T47D (cell line): ENCODE measurements at regions not wholly inside any gene's neighbourhood (a gene's known extent, or its start where the extent isn't known, plus 50 kb on each side); places are given as distances from the start of the nearest gene placed in this dataset.

Experiments used
- DNase-seq, 2 experiments: peaks; one replicate each; pipeline versions ENCODE4 v3.0.0 to v3.0.0-alpha.2; 2011 to 2012; ENCODE audit warnings: low read depth in 1 of 2, low spot score in 1 of 2
- JUND ChIP-seq: IDR thresholded peaks from 2 replicates; pipeline ENCODE4 v1.6.1; 2012; ENCODE audit warnings: low read depth
- in situ Hi-C: cut with HindIII; loops from 2 replicates; pipeline ENCODE4 v1.10.0; 2016; ENCODE audit warnings: low sequenced_read_pairs, low pct_unique_long_range_greater_than_20kb

- DNase-seq = peak; percentile 31 to 78
- no peak for TF ChIP-seq JUND
- in situ Hi-C loops = no loop called here
These were observed 168.7 kb upstream of the PRSS16 start for GRCh38 chr6:27078734-27079357.

DNA sequence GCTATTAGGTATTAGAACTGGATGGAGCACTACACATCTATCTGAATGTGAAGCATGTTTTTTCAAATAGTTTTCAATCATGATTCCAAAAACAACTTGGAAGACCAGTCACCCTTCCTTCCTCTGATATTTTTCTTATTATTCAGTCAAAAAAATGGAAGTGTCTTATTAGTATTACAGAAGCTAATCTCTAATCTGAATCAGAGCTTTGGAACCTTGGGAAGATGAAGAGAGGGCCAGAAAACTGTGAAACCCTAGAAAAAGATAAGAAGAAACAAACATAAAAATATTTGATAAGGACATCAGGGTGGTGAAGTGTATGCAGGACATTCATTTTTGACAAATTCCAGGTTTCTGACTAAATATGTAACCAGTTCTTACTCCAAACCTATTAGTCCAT is 166.3 kb upstream of the PRSS16 start:
- no peak for TF ChIP-seq JUND
- in situ Hi-C loops = no loop called here
- DNase-seq = no peak

- DNase-seq = peak in 1 of 2 experiments; percentile 19
- TF ChIP-seq JUND = no peak
- in situ Hi-C loops = no loop called here
These were observed 165.6 kb upstream of the PRSS16 start for GRCh38 chr6:27081931-27082330.

DNA sequence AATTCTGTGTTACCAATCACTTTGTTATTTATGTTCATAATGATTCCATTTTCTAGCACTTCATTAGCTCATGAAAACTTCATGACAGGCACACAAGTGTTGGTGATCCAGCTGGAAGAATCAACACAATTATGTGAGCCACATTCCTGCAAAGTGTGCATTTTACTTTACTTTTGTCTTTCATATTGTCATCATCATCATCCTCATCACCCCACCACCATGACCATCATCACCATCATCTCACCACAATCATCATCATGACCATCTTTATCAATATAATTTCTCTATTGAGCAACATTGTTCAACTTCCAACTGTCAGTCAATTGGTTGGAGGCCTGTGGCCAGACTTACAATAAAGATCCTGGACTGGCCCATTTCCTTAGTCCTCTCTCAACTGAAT is 159.4 kb upstream of the PRSS16 start:
- in situ Hi-C loops = no loop called here
- no peak for TF ChIP-seq JUND
- no peak for DNase-seq

- in situ Hi-C loops = no loop called here
- no peak for TF ChIP-seq JUND
- peak in 1 of 2 experiments; percentile 61 for DNase-seq
These were observed 155.7 kb upstream of the PRSS16 start for GRCh38 chr6:27091661-27092315.

GRCh38 chr6:27092316-27092692 is 155.2 kb upstream of the PRSS16 start:
- in situ Hi-C loops = no loop called here
- no peak for DNase-seq
- TF ChIP-seq JUND = no peak

DNA sequence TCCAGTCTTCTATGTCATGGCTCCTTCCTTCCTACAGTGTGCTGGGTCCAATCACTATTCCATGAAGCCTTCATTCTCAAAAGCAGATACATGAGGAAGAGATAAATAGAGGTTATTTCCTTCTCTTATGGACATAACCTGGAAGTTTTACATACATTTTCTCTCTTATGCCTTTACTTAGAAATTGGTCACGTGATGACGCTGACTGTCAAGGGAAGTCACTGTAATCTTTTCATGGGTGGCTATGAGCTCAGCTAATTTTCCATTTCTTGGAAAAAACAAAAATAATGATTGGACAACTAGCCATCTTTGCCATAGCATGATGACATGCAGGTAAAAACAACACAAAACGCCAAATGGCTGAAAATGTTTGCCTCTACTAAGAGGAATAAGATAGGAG is 151.6 kb upstream of the PRSS16 start:
- TF ChIP-seq JUND = no peak
- in situ Hi-C loops = no loop called here
- no peak for DNase-seq

DNA sequence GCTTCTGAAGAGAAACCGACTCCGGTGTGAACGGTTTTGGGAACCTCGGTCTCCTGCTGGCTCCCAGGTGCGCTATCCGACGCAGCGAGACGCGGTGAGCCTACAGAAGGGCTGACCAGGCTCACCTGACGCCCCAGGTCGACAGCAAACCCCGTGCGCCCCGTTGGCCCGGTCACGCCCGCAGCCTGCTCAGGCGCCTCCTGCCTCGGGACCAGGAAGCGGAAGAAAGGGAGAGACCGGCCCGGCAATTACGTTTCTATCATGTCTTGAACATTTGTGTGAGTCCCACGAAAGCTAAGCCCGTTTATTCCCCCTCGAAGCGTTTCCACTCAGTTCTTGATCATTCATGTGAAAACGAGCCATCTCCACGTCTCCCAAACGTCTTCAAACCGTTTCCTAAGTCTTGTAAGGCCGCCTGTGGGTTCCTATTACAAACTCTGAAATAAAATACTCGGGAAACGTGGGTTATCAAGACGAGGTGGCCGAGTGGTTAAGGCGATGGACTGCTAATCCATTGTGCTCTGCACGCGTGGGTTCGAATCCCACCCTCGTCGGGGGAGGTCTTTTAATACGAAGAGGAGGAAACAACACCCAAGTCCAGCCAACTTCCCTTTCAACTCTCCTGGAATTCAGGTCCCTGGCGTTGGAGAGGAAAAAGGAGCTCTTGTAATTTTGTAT is 150.5 kb upstream of the PRSS16 start:
- no peak for TF ChIP-seq JUND
- DNase-seq = no peak
- in situ Hi-C loops = no loop called here

GRCh38 chr6:27098956-27099355 is 148.5 kb upstream of the PRSS16 start:
- no peak for DNase-seq
- in situ Hi-C loops = no loop called here
- no peak for TF ChIP-seq JUND

GRCh38 chr6:27100921-27101320 is 146.6 kb upstream of the PRSS16 start:
- in situ Hi-C loops = no loop called here
- DNase-seq = no peak
- no peak for TF ChIP-seq JUND

DNA sequence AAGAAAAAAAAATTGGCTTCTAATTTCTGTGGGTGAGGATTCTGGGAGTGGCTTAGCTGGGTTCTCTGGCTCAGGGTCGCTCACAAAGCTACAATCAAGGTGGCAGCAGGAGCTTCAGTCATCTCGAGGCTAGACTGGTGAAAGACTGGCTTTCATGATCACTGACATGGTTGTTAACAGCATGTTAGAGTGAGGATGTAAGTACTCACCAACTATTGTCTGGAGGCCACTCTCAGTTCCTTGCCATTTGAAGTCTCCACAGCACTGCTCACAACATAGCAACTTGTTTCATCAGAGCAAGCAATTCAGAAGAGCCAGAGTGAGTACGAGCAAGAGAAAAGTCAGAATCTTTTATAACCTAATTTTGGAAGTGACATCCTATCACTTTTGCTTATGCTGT is 145.7 kb upstream of the PRSS16 start:
- in situ Hi-C loops = no loop called here
- no peak for TF ChIP-seq JUND
- DNase-seq = no peak

DNA sequence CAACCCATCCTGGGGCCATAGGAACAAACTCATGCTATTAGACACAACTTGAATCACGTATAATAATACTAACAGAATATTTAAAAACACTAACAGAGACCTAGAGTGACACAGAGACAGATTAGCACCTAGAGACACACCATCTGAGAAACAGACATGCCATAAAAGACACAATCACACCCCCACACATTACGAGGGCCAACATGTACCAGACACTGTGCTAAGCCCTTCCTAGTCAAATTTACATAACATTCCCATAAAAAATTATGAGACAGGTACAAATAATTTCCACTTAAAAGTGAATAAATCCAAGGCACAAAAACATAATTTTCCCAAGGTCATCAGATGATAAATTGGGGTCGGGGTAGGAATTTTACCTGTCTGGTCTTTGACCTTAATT is 141.1 kb upstream of the PRSS16 start:
- DNase-seq = no peak
- in situ Hi-C loops = no loop called here
- TF ChIP-seq JUND = no peak

- TF ChIP-seq JUND = no peak
- no peak for DNase-seq
- in situ Hi-C loops = no loop called here
These were observed 135.8 kb upstream of the PRSS16 start for GRCh38 chr6:27111743-27112142.
